HG03354 (cell line): ENCODE measurements at regions not wholly inside any gene's neighbourhood (a gene's known extent, or its start where the extent isn't known, plus 50 kb on each side); places are given as distances from the start of the nearest gene placed in this dataset.

Source experiments
- ATAC-seq: cut with Tn5 transposase; IDR thresholded peaks from one replicate; pipeline ENCODE4 v1.9.1; 2021; ENCODE audit warnings: mild to moderate bottlenecking; ENCODE audit not compliant: unreplicated experiment, poor library complexity, severe bottlenecking

DNA sequence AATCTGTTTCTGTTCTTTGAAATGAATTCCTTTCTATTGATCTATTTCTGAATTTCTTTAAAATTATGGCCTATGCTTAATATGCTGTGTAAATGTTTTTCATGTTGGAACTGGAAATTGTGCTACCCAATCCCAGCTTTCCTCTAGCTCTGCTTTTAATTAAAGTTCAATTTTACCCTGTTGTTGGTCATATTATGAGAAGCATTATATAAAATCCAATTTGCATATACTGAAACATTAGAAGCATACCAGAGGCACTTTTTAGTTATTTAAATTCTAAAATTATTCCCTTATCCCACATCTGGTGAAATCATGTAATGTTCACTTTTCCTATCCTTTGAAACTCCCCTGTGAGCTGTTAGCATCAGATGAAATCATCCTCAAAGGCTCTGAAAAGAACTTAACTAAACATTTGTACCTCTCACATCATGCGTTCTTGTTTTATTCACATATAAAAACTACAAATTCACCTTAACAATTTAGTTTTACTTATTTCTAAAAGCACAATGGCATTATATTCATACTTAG lies 160.6 kb upstream of the COL21A1 start:
- no peak for ATAC-seq

GRCh38 chr6:56406276-56407269 lies 159.2 kb upstream of the COL21A1 start:
- ATAC-seq: peak; percentile 64

DNA sequence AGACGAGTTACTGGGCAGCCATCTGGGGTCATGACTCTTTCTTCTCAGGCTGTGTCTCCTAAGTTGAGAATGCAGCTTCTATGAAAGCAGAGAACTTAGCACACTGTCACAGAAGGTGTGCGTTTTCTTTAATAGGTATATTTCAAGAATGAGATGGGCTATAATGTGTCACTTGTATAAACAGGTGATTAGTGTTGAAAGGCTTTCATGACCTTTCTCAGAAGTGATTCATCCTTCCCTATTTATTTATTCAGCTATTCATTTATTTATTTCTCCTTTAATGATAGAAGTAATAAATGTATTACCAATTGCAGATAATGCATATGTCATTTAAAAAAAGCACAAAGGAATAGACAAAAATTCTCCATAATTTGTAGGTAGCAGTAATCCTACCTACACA lies 157.2 kb upstream of the COL21A1 start:
- ATAC-seq: no peak

GRCh38 chr6:56403745-56404144 lies 156.4 kb upstream of the COL21A1 start:
- no peak for ATAC-seq

DNA sequence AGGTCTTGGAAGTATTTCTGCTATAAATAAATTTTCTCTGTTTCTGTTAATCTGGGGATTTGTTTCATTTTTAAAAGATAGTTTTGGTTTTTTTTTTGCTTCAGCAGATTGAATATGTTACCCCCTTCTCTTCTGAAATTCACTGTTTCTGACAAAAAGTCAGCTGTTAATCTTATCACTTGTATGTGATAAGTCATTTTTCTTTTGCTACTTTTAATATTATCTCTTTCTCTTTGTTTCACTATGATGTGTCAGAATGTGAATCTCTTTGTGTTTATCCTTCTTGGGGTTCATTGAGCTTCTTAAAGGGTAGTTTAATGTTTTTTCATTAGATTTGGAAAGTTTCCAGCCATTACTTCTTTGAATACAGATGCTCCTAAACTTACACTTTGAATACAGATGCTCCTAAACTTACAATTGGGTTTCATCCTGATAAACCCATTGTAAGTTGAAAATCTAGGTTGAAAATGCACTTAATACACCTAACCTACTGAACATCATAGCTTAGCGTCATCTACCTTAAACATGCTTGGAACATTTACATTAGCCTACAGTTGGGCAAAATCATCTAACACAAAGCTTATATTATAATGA lies 154.2 kb upstream of the COL21A1 start:
- no peak for ATAC-seq

GRCh38 chr6:56400273-56400672 lies 152.9 kb upstream of the COL21A1 start:
- no peak for ATAC-seq

- no peak for ATAC-seq
Observed at GRCh38 chr6:56399672-56400263, 152.4 kb upstream of the COL21A1 start.

DNA sequence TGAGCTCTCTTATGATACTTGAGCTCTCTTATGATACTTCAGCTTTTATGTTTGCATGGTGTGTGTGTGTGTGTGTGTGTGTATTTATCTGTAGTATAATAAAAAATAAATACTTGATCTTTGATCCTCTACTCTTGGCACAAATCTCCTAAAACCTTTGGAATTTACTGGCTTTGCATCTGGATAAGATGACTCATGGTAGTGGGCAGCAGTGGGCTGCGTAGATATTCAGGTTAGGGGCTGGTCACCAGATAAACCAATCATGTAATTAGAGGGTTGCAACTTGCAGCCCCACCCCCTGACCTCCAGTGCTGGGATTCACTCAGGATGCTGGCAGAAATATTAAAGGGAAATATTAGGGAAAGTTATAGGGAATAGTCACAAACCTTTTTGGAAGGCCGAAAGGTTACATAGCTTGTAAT lies 151.9 kb upstream of the COL21A1 start:
- no peak for ATAC-seq

GRCh38 chr6:56396435-56396834 lies 149.1 kb upstream of the COL21A1 start:
- no peak for ATAC-seq

DNA sequence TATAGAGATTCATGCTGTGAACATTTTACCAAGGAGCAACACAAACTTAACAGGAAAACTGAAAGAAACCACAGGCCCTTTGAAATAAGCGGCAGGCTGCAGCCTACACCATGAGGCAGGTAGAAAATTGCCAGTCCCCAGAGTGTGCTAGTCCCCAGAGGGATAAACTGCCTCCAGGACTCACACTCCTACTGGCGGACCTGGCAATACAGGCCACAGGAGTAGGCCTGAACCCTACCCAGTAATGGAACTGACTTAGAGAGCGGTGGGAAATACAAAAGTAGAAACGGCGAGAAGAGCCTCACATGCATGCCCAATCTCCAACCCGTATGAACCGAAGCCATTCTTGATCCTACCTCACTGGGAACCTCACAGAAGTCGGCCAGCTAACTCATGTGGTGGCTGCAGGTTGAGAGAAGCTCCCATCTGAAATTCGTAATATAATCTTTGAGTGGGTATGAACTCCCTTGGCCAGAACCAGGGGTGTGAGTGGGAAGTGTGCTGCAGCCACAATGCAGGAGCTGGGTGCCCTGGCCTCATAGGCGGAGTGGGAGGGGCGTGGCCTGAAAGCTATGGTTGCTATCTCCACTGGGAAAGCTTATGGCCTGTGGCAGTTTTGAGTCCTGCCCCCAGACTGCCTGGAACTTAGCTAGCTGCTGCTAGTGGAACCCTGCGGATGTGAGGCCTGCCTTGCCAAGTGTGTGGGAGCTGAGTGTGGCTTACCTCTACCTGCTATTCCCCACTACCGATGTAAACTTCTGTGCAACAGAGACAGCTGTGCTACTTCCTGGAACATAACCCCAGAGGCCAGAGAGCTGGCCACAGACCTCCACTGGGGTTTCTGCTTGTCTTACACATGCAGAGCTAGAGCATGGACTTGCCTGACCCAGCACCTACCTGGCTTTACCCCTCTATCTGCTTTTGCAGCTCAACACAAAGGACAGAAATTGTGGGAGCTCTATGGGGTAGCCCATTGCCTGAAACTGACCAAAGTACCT lies 146.5 kb upstream of the COL21A1 start:
- no peak for ATAC-seq

GRCh38 chr6:56388415-56388755 lies 141.0 kb upstream of the COL21A1 start:
- ATAC-seq: no peak

DNA sequence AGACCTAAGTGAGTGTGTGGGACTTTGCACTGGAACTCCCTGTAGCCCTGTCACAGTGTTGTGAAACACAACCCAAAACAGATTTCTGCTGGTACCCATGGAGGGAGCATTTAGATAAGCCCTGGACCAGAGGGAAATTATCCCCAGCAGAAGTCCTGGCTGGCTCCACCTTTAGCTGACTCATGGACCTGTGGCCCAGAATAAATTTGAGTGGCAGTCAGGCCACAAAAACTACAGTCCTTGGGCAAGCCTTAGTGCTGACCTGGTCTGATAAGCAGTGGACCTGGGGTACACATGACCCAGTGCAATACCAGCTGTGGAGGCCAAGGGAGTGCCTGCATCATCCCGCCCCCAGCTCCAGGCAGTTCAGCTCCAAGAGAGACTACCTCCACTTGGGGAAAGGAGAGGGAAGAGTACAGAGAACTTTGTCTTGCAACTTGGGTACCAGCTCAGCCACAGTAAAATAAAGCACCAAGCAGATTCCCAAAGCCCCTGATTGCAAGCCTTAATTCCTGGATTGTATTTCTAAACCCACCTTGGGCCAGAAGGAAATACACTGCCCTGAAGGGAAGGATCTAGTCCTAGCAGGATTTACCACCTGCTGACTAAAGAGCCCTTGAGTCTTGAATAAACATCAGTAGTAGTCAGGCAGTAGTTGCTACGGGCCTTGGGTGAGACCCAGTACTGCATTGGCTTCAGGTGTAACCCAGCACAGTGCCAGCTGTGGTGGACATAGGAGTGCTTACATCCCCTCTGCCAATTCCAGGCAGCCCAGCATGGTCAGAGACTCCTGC lies 140.4 kb upstream of the COL21A1 start:
- no peak for ATAC-seq

- no peak for ATAC-seq
Observed at GRCh38 chr6:56386717-56387116, 139.3 kb upstream of the COL21A1 start.

DNA sequence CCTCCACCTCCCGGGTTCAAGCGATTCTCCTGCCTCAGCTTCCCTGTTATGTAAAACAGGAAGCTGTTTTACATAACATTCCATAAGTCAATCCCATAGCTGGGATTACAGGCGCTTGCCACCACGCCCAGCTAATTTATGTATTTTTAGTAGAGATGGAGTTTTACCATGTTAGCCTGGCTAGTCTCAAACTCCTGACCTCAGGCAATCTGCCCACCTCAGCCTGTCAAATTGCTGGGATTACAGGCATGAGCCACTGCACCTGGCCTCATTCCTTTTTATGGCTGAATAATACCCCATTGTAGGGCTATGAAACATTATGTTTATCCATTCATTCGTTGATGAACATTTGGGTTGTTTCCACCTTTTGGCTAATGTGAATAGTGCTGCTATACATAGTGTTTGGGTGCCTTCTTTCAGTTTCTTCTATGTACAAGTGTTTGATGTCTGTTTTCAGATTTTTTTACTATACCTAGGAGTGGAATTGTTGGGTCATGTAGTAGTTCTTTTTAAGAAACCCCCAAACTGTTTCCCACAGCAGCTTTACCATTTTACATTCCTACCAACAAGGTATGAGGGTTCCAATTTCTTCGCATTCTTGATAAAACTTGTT lies 138.7 kb upstream of the COL21A1 start:
- ATAC-seq: no peak

DNA sequence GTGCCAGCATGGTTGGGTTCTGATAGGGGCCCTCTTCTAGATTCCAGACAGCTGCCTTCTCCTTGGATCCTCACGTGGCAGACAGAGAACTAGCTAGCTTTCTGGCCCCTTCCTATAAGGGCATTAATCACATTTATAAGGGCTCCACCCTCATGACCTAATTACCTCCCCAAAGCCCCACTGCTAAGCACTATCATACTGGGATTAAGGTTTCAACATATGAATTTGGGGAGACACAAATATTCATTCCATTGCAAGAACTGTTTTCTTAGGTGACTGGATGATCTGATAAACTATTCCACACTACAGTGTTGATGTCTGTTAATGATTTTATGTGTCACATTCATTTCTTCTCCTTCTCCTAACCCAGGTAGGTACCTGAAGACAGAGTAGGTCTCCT lies 135.8 kb upstream of the COL21A1 start:
- no peak for ATAC-seq

- ATAC-seq: no peak
Observed at GRCh38 chr6:56382416-56382940, 135.1 kb upstream of the COL21A1 start.

- no peak for ATAC-seq
Observed at GRCh38 chr6:56381801-56382251, 134.4 kb upstream of the COL21A1 start.

GRCh38 chr6:56380476-56380875 lies 133.1 kb upstream of the COL21A1 start:
- no peak for ATAC-seq
